ENCODE measurements at regions not wholly inside any gene's neighbourhood (a gene's known extent, or its start where the extent isn't known, plus 50 kb on each side); places are given as distances from the start of the nearest gene placed in this dataset.

- TF ChIP-seq, protein P1, sequence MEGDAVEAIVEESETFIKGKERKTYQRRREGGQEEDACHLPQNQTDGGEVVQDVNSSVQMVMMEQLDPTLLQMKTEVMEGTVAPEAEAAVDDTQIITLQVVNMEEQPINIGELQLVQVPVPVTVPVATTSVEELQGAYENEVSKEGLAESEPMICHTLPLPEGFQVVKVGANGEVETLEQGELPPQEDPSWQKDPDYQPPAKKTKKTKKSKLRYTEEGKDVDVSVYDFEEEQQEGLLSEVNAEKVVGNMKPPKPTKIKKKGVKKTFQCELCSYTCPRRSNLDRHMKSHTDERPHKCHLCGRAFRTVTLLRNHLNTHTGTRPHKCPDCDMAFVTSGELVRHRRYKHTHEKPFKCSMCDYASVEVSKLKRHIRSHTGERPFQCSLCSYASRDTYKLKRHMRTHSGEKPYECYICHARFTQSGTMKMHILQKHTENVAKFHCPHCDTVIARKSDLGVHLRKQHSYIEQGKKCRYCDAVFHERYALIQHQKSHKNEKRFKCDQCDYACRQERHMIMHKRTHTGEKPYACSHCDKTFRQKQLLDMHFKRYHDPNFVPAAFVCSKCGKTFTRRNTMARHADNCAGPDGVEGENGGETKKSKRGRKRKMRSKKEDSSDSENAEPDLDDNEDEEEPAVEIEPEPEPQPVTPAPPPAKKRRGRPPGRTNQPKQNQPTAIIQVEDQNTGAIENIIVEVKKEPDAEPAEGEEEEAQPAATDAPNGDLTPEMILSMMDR (IDR thresholded peaks at IDR 0.05 in 4 of 5, conservative IDR thresholded peaks at IDR 0.05 in 1 of 5): no peak
- no peak for TF ChIP-seq POLR2A (IDR thresholded peaks at IDR 0.05)
Observed at GRCh38 chr5:93255796-93256195, 325.2 kb downstream of the NR2F1-AS1 start.
